ENCODE measurements at regions not wholly inside any gene's neighbourhood (a gene's known extent, or its start where the extent isn't known, plus 50 kb on each side); places are given as distances from the start of the nearest gene placed in this dataset.
"Not testable (repeated sequence)": the region's sequence is repeated elsewhere in the genome, so short reads cannot be mapped to it uniquely, and the experiment has no call there.

- H3K4me1 ChIP-seq (ENCODE audit: insufficient read depth, low read length) = no peaks in the 10 kb centered on the region
- TF ChIP-seq, protein P1, sequence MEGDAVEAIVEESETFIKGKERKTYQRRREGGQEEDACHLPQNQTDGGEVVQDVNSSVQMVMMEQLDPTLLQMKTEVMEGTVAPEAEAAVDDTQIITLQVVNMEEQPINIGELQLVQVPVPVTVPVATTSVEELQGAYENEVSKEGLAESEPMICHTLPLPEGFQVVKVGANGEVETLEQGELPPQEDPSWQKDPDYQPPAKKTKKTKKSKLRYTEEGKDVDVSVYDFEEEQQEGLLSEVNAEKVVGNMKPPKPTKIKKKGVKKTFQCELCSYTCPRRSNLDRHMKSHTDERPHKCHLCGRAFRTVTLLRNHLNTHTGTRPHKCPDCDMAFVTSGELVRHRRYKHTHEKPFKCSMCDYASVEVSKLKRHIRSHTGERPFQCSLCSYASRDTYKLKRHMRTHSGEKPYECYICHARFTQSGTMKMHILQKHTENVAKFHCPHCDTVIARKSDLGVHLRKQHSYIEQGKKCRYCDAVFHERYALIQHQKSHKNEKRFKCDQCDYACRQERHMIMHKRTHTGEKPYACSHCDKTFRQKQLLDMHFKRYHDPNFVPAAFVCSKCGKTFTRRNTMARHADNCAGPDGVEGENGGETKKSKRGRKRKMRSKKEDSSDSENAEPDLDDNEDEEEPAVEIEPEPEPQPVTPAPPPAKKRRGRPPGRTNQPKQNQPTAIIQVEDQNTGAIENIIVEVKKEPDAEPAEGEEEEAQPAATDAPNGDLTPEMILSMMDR (IDR thresholded peaks at IDR 0.05; ENCODE audit: extremely low read depth, low read depth, low read length) = no peak
- no peak overlapping the region for H3K4me2 ChIP-seq (ENCODE audit: insufficient read depth, low read length)
- DNase-seq (ENCODE audit: insufficient read length, low spot score, missing footprints) = no peak
- H4K20me1 ChIP-seq (ENCODE audit: insufficient read depth, low read length) = no peaks in the 10 kb centered on the region
- H2AFZ ChIP-seq (ENCODE audit: low read length) = no peak overlapping the region
- H3K27me3 ChIP-seq (ENCODE audit: insufficient read depth, low read length) = no peaks in the 10 kb centered on the region
- H3K79me2 ChIP-seq (ENCODE audit: insufficient read depth, low read length) = no peaks in the 10 kb centered on the region
- H3K27ac ChIP-seq (ENCODE audit: low read depth, low read length) = no peak overlapping the region
- H3K9me3 ChIP-seq (ENCODE audit: low read depth, low read length) = peaks cover 2% of the 10 kb centered on the region
- H3K4me3 ChIP-seq (ENCODE audit: insufficient read depth, low read length) = no peak overlapping the region
- H3K36me3 ChIP-seq (ENCODE audit: insufficient read depth, low read length) = no peaks in the 10 kb centered on the region
Measured at GRCh38 chr4:59539401-59539800, 1660.7 kb upstream of the ADGRL3 start.

- peaks cover 2% of the 10 kb centered on the region for H3K9me3 ChIP-seq (ENCODE audit: low read depth, low read length)
- no peaks in the 10 kb centered on the region for H4K20me1 ChIP-seq (ENCODE audit: insufficient read depth, low read length)
- H3K36me3 ChIP-seq (ENCODE audit: insufficient read depth, low read length) = no peaks in the 10 kb centered on the region
- no peak overlapping the region for H2AFZ ChIP-seq (ENCODE audit: low read length)
- H3K4me1 ChIP-seq (ENCODE audit: insufficient read depth, low read length) = no peaks in the 10 kb centered on the region
- H3K27ac ChIP-seq (ENCODE audit: low read depth, low read length) = no peak overlapping the region
- H3K4me3 ChIP-seq (ENCODE audit: insufficient read depth, low read length) = no peak overlapping the region
- H3K79me2 ChIP-seq (ENCODE audit: insufficient read depth, low read length) = no peaks in the 10 kb centered on the region
- no peak for DNase-seq (ENCODE audit: insufficient read length, low spot score, missing footprints)
- H3K27me3 ChIP-seq (ENCODE audit: insufficient read depth, low read length) = no peaks in the 10 kb centered on the region
- no peak overlapping the region for H3K4me2 ChIP-seq (ENCODE audit: insufficient read depth, low read length)
- TF ChIP-seq, protein P1 (IDR thresholded peaks at IDR 0.05; ENCODE audit: extremely low read depth, low read depth, low read length) = no peak
Measured at GRCh38 chr4:59540311-59540710, 1659.8 kb upstream of the ADGRL3 start.

- Histone ChIP-seq H3K27ac (ENCODE audit: low read depth, low read length) (no peak overlapping the region), H4K20me1 (ENCODE audit: insufficient read depth, low read length) (no peaks in the 10 kb centered on the region), H2AFZ (ENCODE audit: low read length) (no peak overlapping the region), H3K4me1 (ENCODE audit: insufficient read depth, low read length) (no peaks in the 10 kb centered on the region), H3K4me2 (ENCODE audit: insufficient read depth, low read length) (peak overlapping the region; percentile 29), H3K27me3 (ENCODE audit: insufficient read depth, low read length) (no peaks in the 10 kb centered on the region), H3K9me3 (ENCODE audit: low read depth, low read length) (no peaks in the 10 kb centered on the region), H3K36me3 (ENCODE audit: insufficient read depth, low read length) (no peaks in the 10 kb centered on the region), H3K4me3 (ENCODE audit: insufficient read depth, low read length) (peak overlapping the region; percentile 25), H3K79me2 (ENCODE audit: insufficient read depth, low read length) (no peaks in the 10 kb centered on the region)
- TF ChIP-seq, protein P1 (IDR thresholded peaks at IDR 0.05; ENCODE audit: extremely low read depth, low read depth, low read length) = no peak
- no peak for DNase-seq (ENCODE audit: insufficient read length, low spot score, missing footprints)
Measured at GRCh38 chr4:59553063-59553720, 1646.9 kb upstream of the ADGRL3 start.

GRCh38 chr4:59553721-59554091 lies 1646.4 kb upstream of the ADGRL3 start:
- no peaks in the 10 kb centered on the region for H4K20me1 ChIP-seq (ENCODE audit: insufficient read depth, low read length)
- TF ChIP-seq, protein P1 (IDR thresholded peaks at IDR 0.05; ENCODE audit: extremely low read depth, low read depth, low read length) = no peak
- H3K36me3 ChIP-seq (ENCODE audit: insufficient read depth, low read length) = no peaks in the 10 kb centered on the region
- H3K27ac ChIP-seq (ENCODE audit: low read depth, low read length) = no peak overlapping the region
- no peaks in the 10 kb centered on the region for H3K4me1 ChIP-seq (ENCODE audit: insufficient read depth, low read length)
- no peaks in the 10 kb centered on the region for H3K27me3 ChIP-seq (ENCODE audit: insufficient read depth, low read length)
- H2AFZ ChIP-seq (ENCODE audit: low read length) = no peak overlapping the region
- no peak for DNase-seq (ENCODE audit: insufficient read length, low spot score, missing footprints)
- H3K79me2 ChIP-seq (ENCODE audit: insufficient read depth, low read length) = no peaks in the 10 kb centered on the region
- H3K4me2 ChIP-seq (ENCODE audit: insufficient read depth, low read length) = peak overlapping the region; percentile 29
- H3K9me3 ChIP-seq (ENCODE audit: low read depth, low read length) = no peaks in the 10 kb centered on the region
- peak overlapping the region; percentile 25 for H3K4me3 ChIP-seq (ENCODE audit: insufficient read depth, low read length)

- H3K4me1 ChIP-seq (ENCODE audit: insufficient read depth, low read length); H3K9me3 ChIP-seq (ENCODE audit: low read depth, low read length); H3K27ac ChIP-seq (ENCODE audit: low read depth, low read length); H3K27me3 ChIP-seq (ENCODE audit: insufficient read depth, low read length); H3K36me3 ChIP-seq (ENCODE audit: insufficient read depth, low read length); H2AFZ ChIP-seq (ENCODE audit: low read length); DNase-seq (ENCODE audit: insufficient read length, low spot score, missing footprints); H3K79me2 ChIP-seq (ENCODE audit: insufficient read depth, low read length); H3K4me3 ChIP-seq (ENCODE audit: insufficient read depth, low read length); H3K4me2 ChIP-seq (ENCODE audit: insufficient read depth, low read length); H4K20me1 ChIP-seq (ENCODE audit: insufficient read depth, low read length): not testable (repeated sequence)
Measured at GRCh38 chr4:59556191-59556590, 1643.9 kb upstream of the ADGRL3 start.

DNA sequence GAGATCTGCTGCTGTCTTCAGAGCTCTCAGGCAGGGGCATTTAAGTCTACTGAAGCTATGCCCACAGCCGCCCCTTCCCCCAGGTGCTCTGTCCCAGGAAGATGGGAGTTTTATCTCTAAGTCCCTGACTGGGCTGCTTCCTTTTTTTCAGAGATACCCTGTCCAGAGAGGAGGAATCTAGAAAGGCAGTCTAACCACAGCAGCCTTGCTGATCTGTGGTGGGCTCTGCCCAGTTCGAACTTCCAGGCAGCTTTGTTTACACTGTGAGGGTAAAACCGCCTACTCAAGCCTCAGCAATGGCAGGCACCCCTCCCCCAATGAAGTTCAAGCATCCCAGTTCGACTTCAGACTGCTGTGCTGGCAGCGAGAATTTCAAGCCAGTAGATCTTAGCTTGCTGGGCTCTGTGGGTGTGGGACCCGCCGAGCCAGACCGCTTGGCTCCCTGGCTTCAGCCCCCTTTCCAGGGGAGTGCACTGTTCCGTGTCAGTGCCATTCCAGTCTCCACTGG lies 1639.9 kb upstream of the ADGRL3 start:
- H3K36me3 ChIP-seq (ENCODE audit: insufficient read depth, low read length); H3K9me3 ChIP-seq (ENCODE audit: low read depth, low read length); H3K27me3 ChIP-seq (ENCODE audit: insufficient read depth, low read length); H3K79me2 ChIP-seq (ENCODE audit: insufficient read depth, low read length); H3K4me1 ChIP-seq (ENCODE audit: insufficient read depth, low read length); DNase-seq (ENCODE audit: insufficient read length, low spot score, missing footprints); H3K27ac ChIP-seq (ENCODE audit: low read depth, low read length); H2AFZ ChIP-seq (ENCODE audit: low read length); H3K4me2 ChIP-seq (ENCODE audit: insufficient read depth, low read length); H4K20me1 ChIP-seq (ENCODE audit: insufficient read depth, low read length); H3K4me3 ChIP-seq (ENCODE audit: insufficient read depth, low read length): not testable (repeated sequence)

All from osteoblast (primary cell).